ENCODE measurements at regions not wholly inside any gene's neighbourhood (a gene's known extent, or its start where the extent isn't known, plus 50 kb on each side); places are given as distances from the start of the nearest gene placed in this dataset.

DNA sequence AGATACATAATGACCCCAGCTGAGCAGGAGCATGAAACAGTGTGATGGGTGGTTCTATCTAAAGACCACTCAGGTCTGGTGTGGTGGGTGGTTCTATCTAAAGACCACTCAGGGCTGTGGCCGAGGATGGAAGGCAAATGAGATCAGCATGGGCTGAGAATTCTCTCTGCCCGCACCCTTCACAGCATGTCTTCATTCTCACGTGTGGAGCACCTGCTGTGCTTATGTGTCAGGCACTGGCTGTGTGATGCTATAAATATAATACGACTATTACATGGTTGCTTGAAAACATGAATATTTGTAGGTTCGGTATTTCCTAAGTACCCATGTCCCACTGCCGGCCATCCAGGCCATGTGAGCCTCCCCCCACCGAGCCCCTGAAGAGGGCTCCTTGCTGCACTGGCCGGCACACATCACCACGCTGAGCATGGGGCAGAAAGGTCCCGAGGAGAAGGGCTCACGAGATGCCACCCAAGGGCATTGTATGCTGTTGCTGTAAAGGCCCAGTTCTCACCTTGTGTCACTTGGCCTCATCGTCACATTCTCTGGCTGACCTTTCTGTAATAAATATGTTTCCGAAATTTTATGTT lies 810.2 kb downstream of the UQCRFS1 start:
- no peaks in the 10 kb centered on the region for H3K9me3 ChIP-seq
- no peaks in the 10 kb centered on the region for H3K36me3 Mint-ChIP-seq
- no peak for ATAC-seq (replicated peaks in 1 of 4)
- H3K4me1 ChIP-seq (ENCODE audit: control insufficient read depth in 1 of 2, extremely low read depth in 1 of 2, insufficient read depth in 2 of 2, low read length in 2 of 2), result no peaks in the 10 kb centered on the region
- H3K9me3 Mint-ChIP-seq, result peaks cover 0 to 12% (median 5%) of the 10 kb centered on the region in 3 donors
- no peak for DNase-seq
- H3K4me3 ChIP-seq (ENCODE audit: control insufficient read depth in 1 of 2, extremely low read depth in 1 of 2, low read length in 1 of 2), result no peak overlapping the region
- ChIA-PET POLR2A (no interaction called here), CTCF (no interaction called here)
- peaks cover 0 to 7% of the 10 kb centered on the region in 2 experiments for H3K27me3 ChIP-seq (replicated peaks in 1 of 2; ENCODE audit: control insufficient read depth in 2 of 2, extremely low read depth in 1 of 2, insufficient read depth in 2 of 2, low read length in 1 of 2)
- 93% methylated on average over 6 of the region's 13 CpGs for WGBS (ENCODE audit: insufficient coverage)
- peaks cover 0 to 6% (median 0%) of the 10 kb centered on the region in 3 donors for H3K4me1 Mint-ChIP-seq
- H3K27ac ChIP-seq (ENCODE audit: low read length), result no peak overlapping the region
- H3K27ac Mint-ChIP-seq, result no peak overlapping the region
- no peak overlapping the region for H3K4me3 Mint-ChIP-seq
- no peaks in the 10 kb centered on the region for H3K36me3 ChIP-seq (ENCODE audit: control insufficient read depth in 2 of 2, extremely low read depth in 1 of 2, insufficient read depth in 1 of 2, low read length in 1 of 2)
- peaks cover 0 to 7% of the 10 kb centered on the region in 2 donors for H3K27me3 Mint-ChIP-seq

DNA sequence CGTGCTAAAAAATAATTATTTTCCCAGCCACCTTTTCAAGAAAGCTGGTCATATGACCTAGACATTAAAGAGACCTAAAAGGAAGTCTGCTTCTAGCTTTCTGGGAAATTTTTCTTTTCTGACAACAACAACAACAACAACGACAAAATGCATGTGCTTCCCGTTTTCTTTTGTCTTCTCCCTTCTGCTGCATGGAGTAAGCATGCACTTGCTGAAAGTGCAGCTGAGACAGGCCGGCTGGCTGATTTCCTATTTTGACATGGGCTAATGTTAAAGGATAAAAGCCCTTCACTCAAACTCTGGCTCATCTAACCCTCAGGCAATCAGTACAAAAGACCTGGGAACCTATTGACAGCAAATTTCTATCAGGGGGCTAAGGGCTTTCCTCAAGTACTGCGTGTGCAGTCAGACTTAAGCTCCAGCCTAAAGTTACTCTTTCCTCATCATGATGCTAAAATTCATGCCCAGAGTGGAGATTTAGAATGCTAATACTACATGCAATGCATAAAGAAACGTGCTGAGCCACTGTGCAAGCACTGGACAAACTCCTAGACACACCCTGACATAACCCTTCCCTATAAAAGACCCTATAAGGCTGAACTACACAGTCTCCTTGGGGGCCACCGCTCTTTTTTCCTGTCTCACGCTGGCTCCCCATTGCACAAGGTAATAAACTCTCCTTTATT lies 811.1 kb downstream of the UQCRFS1 start:
- no peak overlapping the region for H3K27ac ChIP-seq (ENCODE audit: low read length)
- no peaks in the 10 kb centered on the region for H3K9me3 ChIP-seq
- Mint-ChIP-seq H3K27me3 (peaks cover 0 to 7% of the 10 kb centered on the region in 2 donors), H3K4me3 (no peak overlapping the region), H3K36me3 (no peaks in the 10 kb centered on the region), H3K4me1 (peaks cover 0 to 3% (median 0%) of the 10 kb centered on the region in 3 donors), H3K9me3 (peaks cover 0 to 12% (median 5%) of the 10 kb centered on the region in 3 donors), H3K27ac (no peak overlapping the region)
- peaks cover 0 to 7% of the 10 kb centered on the region in 2 experiments for H3K27me3 ChIP-seq (replicated peaks in 1 of 2; ENCODE audit: control insufficient read depth in 2 of 2, extremely low read depth in 1 of 2, insufficient read depth in 2 of 2, low read length in 1 of 2)
- no peaks in the 10 kb centered on the region for H3K36me3 ChIP-seq (ENCODE audit: control insufficient read depth in 2 of 2, extremely low read depth in 1 of 2, insufficient read depth in 1 of 2, low read length in 1 of 2)
- no peaks in the 10 kb centered on the region for H3K4me1 ChIP-seq (ENCODE audit: control insufficient read depth in 1 of 2, extremely low read depth in 1 of 2, insufficient read depth in 2 of 2, low read length in 2 of 2)
- ChIA-PET CTCF (no interaction called here), POLR2A (no interaction called here)
- H3K4me3 ChIP-seq (ENCODE audit: control insufficient read depth in 1 of 2, extremely low read depth in 1 of 2, low read length in 1 of 2), result no peak overlapping the region
- DNase-seq (no peak), ATAC-seq (replicated peaks in 1 of 4) (no peak)
- 72% methylated on average over 5 of the region's 8 CpGs for WGBS (ENCODE audit: insufficient coverage)

DNA sequence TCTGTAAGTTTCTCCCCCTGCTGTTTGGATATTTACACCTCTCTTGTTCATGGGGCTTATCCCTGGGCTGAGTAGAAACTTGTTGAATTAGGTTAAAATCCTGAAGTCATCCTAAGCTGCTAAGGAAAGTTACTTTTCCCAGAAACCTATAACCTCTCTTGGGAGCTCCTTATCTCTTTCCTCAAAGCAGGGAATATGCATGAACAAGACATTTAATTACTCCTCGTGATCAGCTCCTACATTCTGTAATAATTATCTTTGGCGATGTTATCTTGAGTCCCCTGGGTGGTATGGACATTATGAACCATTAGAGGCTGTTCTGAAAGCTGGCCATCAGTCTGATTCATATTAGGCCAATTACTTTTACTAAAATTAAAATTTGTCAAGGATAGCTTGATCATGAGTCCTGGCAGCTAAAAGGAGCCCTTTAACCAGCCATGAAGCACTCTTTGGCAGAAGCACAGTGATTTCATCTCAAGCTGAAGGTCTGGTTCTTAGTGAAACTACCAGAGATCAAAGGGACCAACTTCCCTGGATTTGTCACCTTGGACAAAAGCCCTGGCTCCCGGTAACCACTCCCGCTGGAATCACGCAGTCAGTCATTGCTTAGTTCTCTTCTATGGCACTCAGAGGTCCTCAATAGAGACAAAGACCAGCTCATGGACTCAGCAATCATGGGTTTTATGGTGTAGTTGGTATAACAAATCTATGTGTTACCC lies 811.8 kb downstream of the UQCRFS1 start:
- H3K27ac Mint-ChIP-seq, result no peak overlapping the region
- 90% methylated on average over 2 of the region's 5 CpGs for WGBS (ENCODE audit: insufficient coverage)
- Histone ChIP-seq H3K4me1 (ENCODE audit: control insufficient read depth in 1 of 2, extremely low read depth in 1 of 2, insufficient read depth in 2 of 2, low read length in 2 of 2) (no peaks in the 10 kb centered on the region), H3K36me3 (ENCODE audit: control insufficient read depth in 2 of 2, extremely low read depth in 1 of 2, insufficient read depth in 1 of 2, low read length in 1 of 2) (no peaks in the 10 kb centered on the region), H3K27ac (ENCODE audit: low read length) (no peak overlapping the region), H3K4me3 (ENCODE audit: control insufficient read depth in 1 of 2, extremely low read depth in 1 of 2, low read length in 1 of 2) (no peak overlapping the region), H3K9me3 (no peaks in the 10 kb centered on the region), H3K27me3 (replicated peaks in 1 of 2; ENCODE audit: control insufficient read depth in 2 of 2, extremely low read depth in 1 of 2, insufficient read depth in 2 of 2, low read length in 1 of 2) (peaks cover 0 to 7% of the 10 kb centered on the region in 2 experiments)
- H3K9me3 Mint-ChIP-seq, result peaks cover 0 to 12% (median 5%) of the 10 kb centered on the region in 3 donors
- no peaks in the 10 kb centered on the region for H3K36me3 Mint-ChIP-seq
- no peak overlapping the region for H3K4me3 Mint-ChIP-seq
- no peak for DNase-seq
- POLR2A ChIA-PET, result no interaction called here
- peaks cover 0 to 3% (median 0%) of the 10 kb centered on the region in 3 donors for H3K4me1 Mint-ChIP-seq
- H3K27me3 Mint-ChIP-seq, result peaks cover 0 to 7% of the 10 kb centered on the region in 2 donors
- no peak for ATAC-seq (replicated peaks in 1 of 4)
- CTCF ChIA-PET, result no interaction called here

DNA sequence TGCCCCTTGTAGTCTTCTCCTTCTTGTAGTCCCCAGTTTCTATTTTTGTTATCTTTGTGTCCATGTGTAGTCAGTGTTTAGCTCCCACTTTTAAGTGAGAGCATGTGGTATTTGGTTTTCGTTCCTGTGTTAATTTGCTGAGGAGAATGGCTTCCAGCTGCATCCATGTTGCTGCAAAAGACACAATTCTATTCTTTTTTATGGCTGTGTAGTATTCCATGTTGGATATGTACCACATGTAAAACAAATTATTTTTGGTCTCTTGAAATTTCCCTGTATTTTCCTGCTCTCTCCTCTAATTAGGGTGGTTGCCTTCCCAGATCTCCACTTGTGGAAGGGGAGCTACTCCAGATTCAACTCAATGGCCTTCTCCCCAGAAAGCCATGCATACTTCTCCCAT lies 813.8 kb downstream of the UQCRFS1 start:
- H3K27ac Mint-ChIP-seq, result no peak overlapping the region
- H3K36me3 Mint-ChIP-seq, result no peaks in the 10 kb centered on the region
- Histone ChIP-seq H3K4me1 (ENCODE audit: control insufficient read depth in 1 of 2, extremely low read depth in 1 of 2, insufficient read depth in 2 of 2, low read length in 2 of 2) (peaks cover 0 to 5% of the 10 kb centered on the region in 2 experiments), H3K9me3 (no peaks in the 10 kb centered on the region), H3K4me3 (ENCODE audit: control insufficient read depth in 1 of 2, extremely low read depth in 1 of 2, low read length in 1 of 2) (no peak overlapping the region), H3K27ac (ENCODE audit: low read length) (no peak overlapping the region), H3K36me3 (ENCODE audit: control insufficient read depth in 2 of 2, extremely low read depth in 1 of 2, insufficient read depth in 1 of 2, low read length in 1 of 2) (no peaks in the 10 kb centered on the region), H3K27me3 (replicated peaks in 1 of 2; ENCODE audit: control insufficient read depth in 2 of 2, extremely low read depth in 1 of 2, insufficient read depth in 2 of 2, low read length in 1 of 2) (peaks cover 0 to 7% of the 10 kb centered on the region in 2 experiments)
- WGBS (ENCODE audit: insufficient coverage), result no CpG with 5 or more reads among the region's 1 CpG
- peaks cover 5 to 10% (median 8%) of the 10 kb centered on the region in 3 donors for H3K4me1 Mint-ChIP-seq
- H3K9me3 Mint-ChIP-seq, result peaks cover 0 to 12% (median 5%) of the 10 kb centered on the region in 3 donors
- ChIA-PET CTCF (no interaction called here), POLR2A (no interaction called here)
- ATAC-seq (replicated peaks in 1 of 4) (no peak), DNase-seq (no peak)
- H3K27me3 Mint-ChIP-seq, result peaks cover 0 to 3% of the 10 kb centered on the region in 2 donors
- no peak overlapping the region for H3K4me3 Mint-ChIP-seq

DNA sequence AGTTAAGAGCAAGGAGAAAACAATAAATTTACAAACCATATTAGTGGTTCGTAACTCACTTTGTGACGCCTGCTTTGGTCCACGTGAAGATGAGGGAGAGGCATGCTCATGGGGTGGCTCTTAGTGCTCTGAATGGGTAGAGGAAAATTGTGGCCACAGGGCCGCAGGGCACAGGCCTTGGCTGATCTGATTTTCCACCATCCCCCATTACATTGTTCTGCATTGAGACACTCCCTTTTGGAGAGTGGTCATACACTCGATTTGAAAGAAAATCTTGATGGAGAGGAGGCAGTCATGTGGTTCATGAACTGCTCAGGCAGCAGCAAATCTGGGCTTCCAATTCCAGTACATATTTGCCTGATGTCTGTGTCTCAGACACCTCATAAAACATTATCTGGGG lies 815.2 kb downstream of the UQCRFS1 start:
- Mint-ChIP-seq H3K4me3 (no peak overlapping the region), H3K9me3 (peaks cover 0 to 8% (median 5%) of the 10 kb centered on the region in 3 donors), H3K4me1 (peaks cover 9 to 15% (median 13%) of the 10 kb centered on the region in 3 donors), H3K36me3 (no peaks in the 10 kb centered on the region), H3K27ac (no peak overlapping the region), H3K27me3 (no peaks in the 10 kb centered on the region)
- DNase-seq (no peak), ATAC-seq (replicated peaks in 1 of 4) (no peak)
- Histone ChIP-seq H3K36me3 (ENCODE audit: control insufficient read depth in 2 of 2, extremely low read depth in 1 of 2, insufficient read depth in 1 of 2, low read length in 1 of 2) (no peaks in the 10 kb centered on the region), H3K9me3 (no peaks in the 10 kb centered on the region), H3K4me3 (ENCODE audit: control insufficient read depth in 1 of 2, extremely low read depth in 1 of 2, low read length in 1 of 2) (no peak overlapping the region), H3K27ac (ENCODE audit: low read length) (no peak overlapping the region), H3K27me3 (replicated peaks in 1 of 2; ENCODE audit: control insufficient read depth in 2 of 2, extremely low read depth in 1 of 2, insufficient read depth in 2 of 2, low read length in 1 of 2) (peaks cover 0 to 3% of the 10 kb centered on the region in 2 experiments), H3K4me1 (ENCODE audit: control insufficient read depth in 1 of 2, extremely low read depth in 1 of 2, insufficient read depth in 2 of 2, low read length in 2 of 2) (peaks cover 0 to 5% of the 10 kb centered on the region in 2 experiments)
- POLR2A ChIA-PET, result no interaction called here
- WGBS (ENCODE audit: insufficient coverage), result no CpG with 5 or more reads among the region's 5 CpGs
- CTCF ChIA-PET, result no interaction called here

DNA sequence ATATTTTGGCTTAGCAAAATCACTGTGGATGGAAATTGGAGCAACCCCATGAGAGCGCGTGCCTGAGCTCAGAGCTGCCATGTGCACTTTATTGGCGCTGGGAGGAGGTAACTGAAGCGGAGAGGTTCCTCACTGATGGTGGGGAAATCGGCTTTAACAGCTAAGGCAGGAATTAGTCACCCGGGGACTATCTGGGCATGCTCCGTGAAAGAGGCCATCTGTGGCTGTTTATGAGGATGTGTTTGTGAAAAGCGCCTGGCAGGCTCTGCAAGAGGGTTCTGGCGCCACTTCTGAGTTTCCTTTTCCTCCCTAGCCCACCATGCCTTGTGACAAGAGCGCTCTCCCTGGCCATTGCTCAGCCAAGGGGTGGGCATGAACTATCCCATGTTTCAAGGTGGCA lies 815.6 kb downstream of the UQCRFS1 start:
- H3K36me3 Mint-ChIP-seq, result no peaks in the 10 kb centered on the region
- Histone ChIP-seq H3K27ac (ENCODE audit: low read length) (no peak overlapping the region), H3K4me1 (ENCODE audit: control insufficient read depth in 1 of 2, extremely low read depth in 1 of 2, insufficient read depth in 2 of 2, low read length in 2 of 2) (peaks cover 0 to 5% of the 10 kb centered on the region in 2 experiments), H3K36me3 (ENCODE audit: control insufficient read depth in 2 of 2, extremely low read depth in 1 of 2, insufficient read depth in 1 of 2, low read length in 1 of 2) (no peaks in the 10 kb centered on the region), H3K27me3 (replicated peaks in 1 of 2; ENCODE audit: control insufficient read depth in 2 of 2, extremely low read depth in 1 of 2, insufficient read depth in 2 of 2, low read length in 1 of 2) (peaks cover 0 to 3% of the 10 kb centered on the region in 2 experiments), H3K9me3 (no peaks in the 10 kb centered on the region), H3K4me3 (ENCODE audit: control insufficient read depth in 1 of 2, extremely low read depth in 1 of 2, low read length in 1 of 2) (no peak overlapping the region)
- ATAC-seq (replicated peaks in 1 of 4) (no peak), DNase-seq (no peak)
- H3K4me1 Mint-ChIP-seq, result peaks cover 9 to 15% (median 13%) of the 10 kb centered on the region in 3 donors
- CTCF ChIA-PET, result no interaction called here
- no peak overlapping the region for H3K27ac Mint-ChIP-seq
- 87% methylated on average over 10 of the region's 10 CpGs for WGBS (ENCODE audit: insufficient coverage)
- H3K4me3 Mint-ChIP-seq, result no peak overlapping the region
- POLR2A ChIA-PET, result no interaction called here
- peaks cover 0 to 8% (median 5%) of the 10 kb centered on the region in 3 donors for H3K9me3 Mint-ChIP-seq
- H3K27me3 Mint-ChIP-seq, result no peaks in the 10 kb centered on the region
